ENCODE measurements at regions not wholly inside any gene's neighbourhood (a gene's known extent, or its start where the extent isn't known, plus 50 kb on each side); places are given as distances from the start of the nearest gene placed in this dataset.
"Not testable (repeated sequence)": the region's sequence is repeated elsewhere in the genome, so short reads cannot be mapped to it uniquely, and the experiment has no call there.

DNA sequence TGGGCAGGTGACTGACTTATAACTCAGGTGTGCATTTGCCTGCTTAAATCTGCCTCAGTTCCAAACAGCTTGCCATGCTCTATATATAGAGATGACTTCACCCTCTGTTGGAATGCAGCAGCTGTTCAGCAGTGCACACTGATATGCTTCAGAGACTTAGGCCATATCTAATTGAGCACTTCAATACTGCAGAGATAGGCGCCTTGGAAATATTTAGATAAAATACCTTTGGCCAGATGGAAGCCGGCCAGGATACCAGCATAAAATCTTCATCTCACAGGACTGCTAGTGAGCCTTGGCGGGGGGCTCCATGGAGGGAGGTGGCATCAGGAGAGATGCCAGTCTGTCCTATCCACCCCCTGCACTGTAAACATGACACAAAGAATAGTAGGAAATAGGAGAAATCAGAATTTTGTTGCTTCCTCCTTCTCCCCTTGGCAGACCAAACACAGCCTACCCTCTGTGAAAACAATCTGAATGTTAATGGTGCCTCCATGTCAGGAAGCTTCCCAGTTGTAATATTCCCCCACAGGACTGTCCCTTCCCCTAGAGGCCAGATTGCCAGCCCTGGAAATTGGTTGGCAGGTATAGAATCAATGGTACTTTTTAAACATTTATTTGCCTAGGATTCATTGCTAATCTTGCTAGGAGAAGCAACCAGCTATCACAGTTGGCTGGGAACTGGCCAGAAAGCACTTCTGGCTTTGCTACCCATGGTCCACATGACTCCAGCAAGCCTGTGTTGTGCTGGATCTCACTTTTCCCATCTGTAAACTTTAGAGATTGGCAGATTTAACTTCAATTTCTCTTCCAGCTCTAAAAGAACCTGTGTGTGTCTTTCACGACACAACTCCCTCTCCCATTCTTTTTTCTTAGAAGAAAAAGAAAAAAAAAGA is 215.5 kb upstream of the KCNMB2 start:
- CTCF ChIA-PET, result no interaction called here
- POLR2A ChIA-PET, result no interaction called here

GRCh38 chr3:178324356-178324755 is 211.9 kb upstream of the KCNMB2 start:
- CTCF ChIA-PET, result no interaction called here
- POLR2A ChIA-PET, result no interaction called here

GRCh38 chr3:178325330-178325729 is 210.9 kb upstream of the KCNMB2 start:
- CTCF ChIA-PET, result no interaction called here
- POLR2A ChIA-PET, result no interaction called here

DNA sequence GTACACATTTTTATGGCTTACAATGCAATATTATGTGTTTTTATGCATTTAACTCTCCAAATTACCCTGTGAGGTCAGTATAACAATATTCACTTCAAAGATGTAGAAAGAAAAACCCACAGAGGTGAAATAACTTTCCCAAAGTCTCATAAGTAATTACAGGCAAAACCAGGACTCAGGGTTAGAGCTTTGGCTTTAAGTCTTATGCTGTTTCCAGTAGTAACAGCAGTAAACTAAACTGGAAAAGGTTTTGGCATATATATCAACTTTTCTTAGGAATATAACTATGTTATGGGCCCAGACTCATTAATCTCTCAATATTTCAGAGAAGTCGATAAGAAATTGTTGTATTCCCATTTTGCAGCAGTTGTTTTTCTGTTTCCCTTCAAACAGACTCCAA is 206.3 kb upstream of the KCNMB2 start:
- POLR2A ChIA-PET, result no interaction called here

GRCh38 chr3:178334239-178334638 is 202.0 kb upstream of the KCNMB2 start:
- ChIA-PET CTCF (no interaction called here), POLR2A (no interaction called here)

More for the DNA sequence above, 206.3 kb upstream of the KCNMB2 start:
- CTCF ChIA-PET, result no interaction called here

GRCh38 chr3:178336336-178336735 is 199.9 kb upstream of the KCNMB2 start:
- ChIA-PET POLR2A (no interaction called here), CTCF (no interaction called here)

- ChIA-PET POLR2A (no interaction called here), CTCF (no interaction called here)
These were observed 195.7 kb upstream of the KCNMB2 start for GRCh38 chr3:178340506-178340905.

- ChIA-PET CTCF (no interaction called here), POLR2A (no interaction called here)
These were observed 194.6 kb upstream of the KCNMB2 start for GRCh38 chr3:178341636-178342035.

GRCh38 chr3:178342111-178342510 is 194.1 kb upstream of the KCNMB2 start:
- POLR2A ChIA-PET, result no interaction called here
- CTCF ChIA-PET, result no interaction called here

GRCh38 chr3:178343433-178344038 is 192.7 kb upstream of the KCNMB2 start:
- POLR2A ChIA-PET, result no interaction called here
- CTCF ChIA-PET, result no interaction called here

DNA sequence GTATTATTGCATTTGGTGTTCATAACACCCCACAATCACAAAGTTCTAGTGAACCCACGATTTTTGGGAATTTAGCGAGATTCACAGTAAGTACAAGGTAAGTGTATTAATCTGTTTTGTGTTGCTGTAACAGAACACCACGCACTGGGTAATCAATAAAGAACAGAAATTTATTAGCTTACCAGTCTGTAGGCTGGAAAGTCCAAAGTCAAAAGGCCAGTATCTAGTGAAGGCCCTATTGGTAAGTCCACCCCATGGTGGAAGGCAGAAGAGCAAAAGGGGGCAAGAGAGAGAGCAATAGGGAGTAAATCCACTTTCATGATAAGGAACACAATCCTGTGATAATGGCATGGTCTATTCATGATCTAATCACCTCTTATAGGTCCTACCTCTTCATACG is 190.3 kb upstream of the KCNMB2 start:
- CTCF ChIA-PET, result no interaction called here

DNA sequence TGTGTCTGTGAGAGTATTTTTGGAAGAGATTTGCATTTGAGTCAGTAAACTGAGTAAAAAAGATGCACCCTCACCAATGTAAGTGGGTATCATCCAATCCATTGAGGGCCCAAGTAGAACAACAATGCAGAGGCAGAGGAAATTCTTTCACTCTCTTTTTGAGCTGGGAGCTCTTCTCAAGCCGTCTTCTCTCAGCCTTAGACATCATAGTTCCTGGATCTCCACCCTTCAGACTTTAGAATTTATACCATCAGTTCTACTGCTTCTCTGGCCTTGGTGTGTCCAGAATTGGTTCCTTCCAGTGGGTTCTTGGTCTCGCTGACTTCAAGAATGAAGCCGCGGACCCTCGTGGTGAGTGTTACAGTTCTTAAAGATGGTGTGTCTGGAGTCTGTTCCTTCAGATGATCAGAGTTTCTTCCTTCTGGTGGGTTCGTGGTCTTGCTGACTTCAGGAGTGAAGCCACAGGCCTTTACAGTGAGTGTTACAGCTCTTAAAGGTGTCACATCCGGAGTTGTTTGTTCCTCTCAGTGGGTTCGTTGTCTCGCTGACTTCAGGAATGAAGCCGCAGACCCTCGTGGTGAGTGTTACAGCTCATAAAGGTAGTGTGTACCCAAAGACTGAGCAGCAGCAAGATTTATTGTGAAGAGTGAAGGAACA is 187.5 kb upstream of the KCNMB2 start:
- POLR2A ChIA-PET, CTCF ChIA-PET: not testable (repeated sequence)

More for the DNA sequence above, 190.3 kb upstream of the KCNMB2 start:
- POLR2A ChIA-PET, result no interaction called here

DNA sequence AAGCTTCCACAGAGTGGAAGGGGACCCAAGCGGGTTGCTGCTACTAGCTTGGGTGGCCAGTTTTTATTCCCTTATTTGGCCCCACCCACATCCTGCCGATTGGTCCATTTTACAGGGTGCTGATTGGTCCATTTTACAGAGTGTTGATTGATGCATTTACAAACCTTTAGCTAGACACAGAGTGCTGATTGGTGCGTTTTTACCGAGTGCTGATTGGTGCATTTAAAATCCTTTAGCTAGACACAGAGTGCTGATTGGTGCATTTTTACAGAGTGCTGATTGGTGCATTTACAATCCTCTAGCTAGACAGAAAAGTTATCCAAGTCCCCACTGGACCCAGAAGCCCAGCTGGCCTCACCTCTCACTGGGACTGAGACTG is 187.0 kb upstream of the KCNMB2 start:
- POLR2A ChIA-PET, CTCF ChIA-PET: not testable (repeated sequence)

DNA sequence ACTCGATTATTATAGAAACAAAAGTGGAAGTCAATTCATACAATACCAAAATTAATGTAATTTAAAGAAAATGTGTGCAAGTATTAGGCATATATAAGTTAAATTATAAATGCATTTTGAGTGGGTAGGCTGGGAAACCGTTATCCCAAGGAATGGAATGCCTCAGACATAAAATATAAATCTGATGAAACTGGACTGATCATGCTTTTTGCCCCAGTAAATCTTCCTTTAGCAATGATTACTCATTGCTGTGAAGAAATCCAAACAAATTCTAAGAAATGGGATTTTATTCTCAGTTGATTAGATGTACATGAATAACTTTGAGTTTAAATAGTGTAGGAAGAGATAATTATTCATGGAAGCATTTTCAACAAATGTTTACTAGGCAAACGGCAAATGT is 185.5 kb upstream of the KCNMB2 start:
- ChIA-PET POLR2A (no interaction called here), CTCF (no interaction called here)

GRCh38 chr3:178352326-178353005 is 183.8 kb upstream of the KCNMB2 start:
- POLR2A ChIA-PET, result no interaction called here
- CTCF ChIA-PET, result no interaction called here

DNA sequence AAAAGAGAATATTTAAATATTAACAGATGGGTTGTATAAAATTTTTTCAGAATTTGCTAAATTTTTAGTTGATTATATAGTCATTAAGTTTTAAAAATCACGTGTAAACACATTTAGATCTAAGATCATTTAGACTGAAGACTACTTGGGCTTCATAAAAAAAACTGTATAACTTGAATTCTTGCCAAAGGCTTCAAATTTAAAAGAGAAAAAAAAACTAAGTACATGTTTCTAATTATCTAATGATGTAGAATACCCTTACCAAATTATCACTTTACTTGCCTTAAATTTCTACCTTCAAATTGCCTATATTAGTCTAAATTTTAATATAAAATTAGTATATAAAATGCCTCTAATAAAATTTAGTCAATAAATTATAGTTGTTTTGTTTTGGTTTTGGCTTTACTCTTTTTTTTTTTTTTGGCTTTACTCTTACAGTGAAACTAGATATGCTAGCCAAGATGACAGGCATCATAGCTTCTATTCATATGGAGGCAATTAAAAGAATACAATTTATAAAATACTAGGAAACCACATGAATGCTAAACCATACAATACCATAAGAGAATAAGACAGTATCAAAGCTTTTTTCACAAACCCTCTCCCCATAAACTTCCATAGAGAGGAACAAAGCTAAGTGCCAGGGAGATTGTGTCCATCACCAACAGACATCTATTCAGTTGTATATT is 183.1 kb upstream of the KCNMB2 start:
- CTCF ChIA-PET, result interaction anchor here (0.5 kb wide), 1 partner anchor 1152 kb away, joined by 4 read pairs; no protein-coding TSS in a partner anchor

DNA sequence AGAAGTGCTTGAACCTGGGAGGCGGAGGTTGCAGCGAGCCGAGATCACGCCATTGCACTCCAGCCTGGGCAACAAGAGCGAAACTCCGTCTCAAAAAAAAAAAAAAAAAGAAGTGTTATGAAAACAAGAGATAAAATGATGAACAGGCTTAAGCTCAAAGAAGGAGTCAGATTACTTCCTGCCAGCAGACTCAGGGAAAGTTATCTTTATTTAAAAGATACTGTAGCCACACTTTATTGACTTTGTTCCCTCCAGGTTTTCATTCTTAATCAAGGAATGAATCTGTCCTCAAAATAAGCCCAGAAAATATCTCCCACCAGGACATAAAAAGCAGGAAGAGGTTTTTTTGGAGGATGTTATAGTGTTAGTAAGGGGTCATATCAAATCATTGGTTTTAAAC is 176.5 kb upstream of the KCNMB2 start:
- ChIA-PET CTCF (no interaction called here), POLR2A (no interaction called here)

More for the DNA sequence above, 183.1 kb upstream of the KCNMB2 start:
- POLR2A ChIA-PET, result no interaction called here

DNA sequence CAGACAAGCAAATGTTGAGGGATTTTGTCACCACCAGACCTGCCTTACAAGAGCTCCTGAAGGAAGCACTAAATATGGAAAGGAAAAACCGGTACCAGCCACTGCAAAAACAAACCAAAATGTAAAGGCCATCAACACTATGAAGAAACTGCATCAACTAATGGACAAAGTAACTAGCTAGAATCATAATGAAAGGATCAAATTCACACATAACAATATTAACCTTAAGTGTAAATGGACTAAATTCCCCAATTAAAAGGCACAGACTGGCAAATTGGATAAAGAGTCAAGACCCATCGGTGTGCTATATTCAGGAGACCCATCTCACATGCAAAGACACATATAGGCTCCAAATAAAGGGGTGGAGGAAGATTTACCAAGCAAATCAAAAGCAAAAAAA is 173.2 kb upstream of the KCNMB2 start:
- POLR2A ChIA-PET, CTCF ChIA-PET: not testable (repeated sequence)

DNA sequence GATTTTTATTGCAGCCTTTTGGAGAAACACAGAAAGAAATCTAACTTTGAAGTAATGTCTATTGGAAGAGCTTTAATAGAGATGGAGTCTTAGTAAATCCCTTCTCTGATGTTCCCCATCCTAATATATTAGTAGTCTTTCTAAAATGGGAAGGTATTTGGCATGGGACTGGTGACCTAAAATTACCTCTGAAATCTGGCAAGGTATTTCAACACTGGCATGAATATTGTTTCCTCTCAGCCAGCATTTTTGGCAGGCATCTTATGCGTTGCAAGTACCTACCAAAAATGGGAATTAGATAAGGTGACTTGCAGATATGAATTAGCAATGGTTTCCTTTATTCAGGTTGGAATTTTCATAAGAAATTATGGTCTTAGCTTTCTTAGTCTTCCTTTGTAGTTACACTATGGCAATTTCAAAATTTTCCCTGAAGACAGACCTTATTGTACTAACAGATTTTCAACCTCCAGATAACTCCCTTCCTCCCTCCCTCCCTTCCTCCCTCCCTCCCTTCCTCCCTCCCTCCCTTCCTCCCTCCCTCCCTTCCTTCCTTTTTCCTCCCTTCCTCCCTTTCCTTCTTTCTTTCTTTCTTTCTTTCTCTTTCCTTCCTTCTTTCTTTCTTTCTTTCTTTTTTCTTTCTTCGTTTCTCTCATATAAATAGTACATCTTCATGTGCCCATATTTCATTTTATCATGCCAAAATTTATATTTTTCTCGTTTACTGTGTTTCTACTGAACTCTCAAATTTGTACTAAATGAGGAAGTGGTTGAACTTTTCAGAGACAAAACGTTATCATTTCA is 168.2 kb upstream of the KCNMB2 start:
- CTCF ChIA-PET, result no interaction called here
- POLR2A ChIA-PET, result no interaction called here
